NCI-H2196 (cell line): ENCODE measurements at regions not wholly inside any gene's neighbourhood (a gene's known extent, or its start where the extent isn't known, plus 50 kb on each side); places are given as distances from the start of the nearest gene placed in this dataset.

ENCODE experiments used
- DNase-seq: peaks from one replicate; lab custom pipeline; 2025; ENCODE audit not compliant: unreplicated experiment; lab: John Stamatoyannopoulos, UW

DNA sequence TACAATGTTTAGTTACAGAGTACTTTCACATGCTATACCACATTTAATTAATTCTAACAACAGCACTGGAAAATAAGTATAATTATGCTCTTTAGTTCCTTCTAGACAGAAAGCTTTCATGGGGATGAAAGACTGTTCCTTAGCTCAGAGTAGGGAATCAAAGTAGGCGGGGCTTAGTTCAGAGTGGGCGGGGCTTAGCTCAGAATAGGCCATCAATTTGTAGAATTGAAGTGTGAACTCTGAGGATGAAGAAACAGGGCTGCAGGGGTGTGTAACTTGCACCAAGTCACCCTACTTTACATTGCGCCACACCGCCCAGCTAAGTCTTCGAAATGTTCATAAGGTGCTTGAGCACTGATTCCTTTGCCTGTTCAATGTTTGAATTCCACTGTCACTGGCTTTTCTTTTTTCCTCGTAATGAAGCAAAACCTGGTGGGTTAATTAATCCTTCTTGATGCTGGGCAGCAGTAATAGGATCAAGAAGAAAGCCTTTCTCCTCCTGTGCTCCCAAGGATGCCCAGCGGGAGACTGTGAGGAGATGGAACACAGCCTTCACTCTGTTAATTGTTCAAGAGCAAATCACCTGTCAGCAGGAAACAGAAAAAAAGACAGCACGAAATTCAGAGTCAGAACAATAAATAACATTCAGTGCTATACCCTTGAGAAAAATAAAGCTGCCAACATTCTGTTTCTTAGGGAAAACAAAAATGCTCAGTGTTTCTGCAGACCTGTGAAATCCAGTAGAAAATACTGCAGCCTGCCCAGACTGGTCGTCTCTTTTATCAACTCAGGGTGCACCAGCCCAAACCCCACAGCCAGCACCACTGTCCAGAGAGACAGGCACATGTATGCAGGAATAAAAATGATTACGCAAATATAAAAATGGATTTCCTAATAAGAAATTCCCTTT, 66.5 kb upstream of the CAMK1G start:
- no peak for DNase-seq

DNA sequence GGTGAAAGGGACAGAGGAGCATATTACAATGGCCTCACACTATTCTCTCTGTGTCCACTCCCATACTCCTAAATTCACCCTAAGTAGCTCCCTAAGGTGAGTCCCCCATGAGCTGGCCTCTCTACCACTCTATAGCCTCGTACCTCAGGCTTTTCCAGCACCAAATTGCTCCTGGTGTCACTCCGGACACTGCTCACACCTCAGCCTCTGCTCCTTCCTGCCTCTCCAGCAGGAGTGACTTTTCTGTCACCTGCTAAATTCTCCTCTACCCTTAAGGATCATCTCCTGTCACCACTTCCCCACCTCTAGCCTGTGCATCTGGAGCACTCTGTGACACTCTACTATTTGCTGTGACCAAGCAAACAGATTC, 65.8 kb upstream of the CAMK1G start:
- no peak for DNase-seq

DNA sequence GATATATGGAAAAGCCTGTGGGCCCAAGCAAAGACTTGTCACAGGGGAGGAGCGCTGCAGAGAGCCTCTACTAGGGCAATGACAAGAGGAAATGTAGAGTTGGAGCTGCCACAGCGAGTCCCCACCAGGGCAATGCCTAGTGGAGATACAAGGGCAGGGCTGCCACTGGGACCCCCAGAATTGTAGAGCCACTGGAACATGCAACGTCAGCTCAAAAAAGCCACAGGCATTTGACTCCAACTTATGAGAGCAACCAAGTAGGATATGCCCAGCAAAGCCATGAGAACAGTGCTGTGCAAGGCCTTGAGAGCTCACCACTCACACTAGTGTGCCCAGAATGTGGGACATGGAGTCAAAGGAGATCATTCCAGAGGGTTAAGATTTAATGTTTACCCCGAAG, 63.7 kb upstream of the CAMK1G start:
- no peak for DNase-seq

DNA sequence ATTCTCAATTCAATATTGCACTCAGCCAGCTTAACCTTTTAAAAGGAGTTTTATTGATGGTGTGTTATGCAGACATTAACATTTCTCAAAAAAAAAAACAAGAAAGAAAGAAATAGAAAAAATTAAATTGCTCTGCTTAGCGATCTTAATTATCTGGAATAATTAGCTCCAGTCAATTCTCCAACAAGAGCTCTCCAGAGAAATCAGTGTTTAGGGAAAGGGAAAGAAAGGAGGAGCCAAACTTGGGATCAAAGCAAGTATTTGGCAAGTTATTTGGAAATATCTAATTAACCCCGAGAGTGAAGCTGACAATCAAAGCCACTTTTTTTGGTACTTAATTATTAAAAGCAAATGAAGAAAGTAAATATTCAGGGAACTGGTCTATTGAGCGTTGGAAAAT, 60.7 kb upstream of the CAMK1G start:
- no peak for DNase-seq

DNA sequence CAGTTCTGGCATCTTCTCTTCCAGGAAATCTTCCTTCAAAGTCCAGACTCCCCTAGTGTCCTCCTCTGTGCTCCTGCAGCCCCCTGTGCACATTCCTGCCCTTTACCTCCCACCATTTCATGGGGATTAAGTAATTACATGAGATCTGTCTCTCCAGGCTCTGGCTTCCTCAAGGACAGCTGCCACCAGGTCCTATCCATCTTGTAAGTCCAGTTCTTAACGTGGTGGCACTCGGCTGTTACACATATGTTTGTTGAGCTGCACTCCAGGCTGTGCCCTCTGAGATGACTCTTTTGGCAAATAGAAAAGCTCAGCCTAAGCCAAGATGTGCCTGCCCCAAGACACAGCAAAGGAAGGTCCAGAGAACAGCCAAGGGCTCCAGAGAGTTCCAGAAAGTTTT, 57.4 kb upstream of the CAMK1G start:
- DNase-seq: no peak

DNA sequence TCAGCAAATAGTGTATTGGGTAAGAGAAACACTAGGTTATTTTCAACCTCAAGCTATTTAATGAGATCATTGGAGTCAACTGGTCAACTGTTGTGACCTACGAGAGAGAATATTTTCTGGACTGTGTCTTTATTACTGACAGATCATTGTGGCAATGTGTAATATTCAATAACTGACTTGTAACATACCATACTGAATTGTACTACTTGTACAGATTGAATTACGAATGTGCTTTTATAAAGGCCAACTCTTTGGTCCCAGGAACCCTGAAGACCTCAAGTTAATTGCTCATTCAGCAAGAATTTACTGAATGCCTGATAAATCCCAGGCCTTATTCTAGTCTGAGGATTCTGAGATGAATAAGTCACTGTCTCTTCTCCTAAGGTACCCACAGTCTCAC, 56.1 kb upstream of the CAMK1G start:
- no peak for DNase-seq

DNA sequence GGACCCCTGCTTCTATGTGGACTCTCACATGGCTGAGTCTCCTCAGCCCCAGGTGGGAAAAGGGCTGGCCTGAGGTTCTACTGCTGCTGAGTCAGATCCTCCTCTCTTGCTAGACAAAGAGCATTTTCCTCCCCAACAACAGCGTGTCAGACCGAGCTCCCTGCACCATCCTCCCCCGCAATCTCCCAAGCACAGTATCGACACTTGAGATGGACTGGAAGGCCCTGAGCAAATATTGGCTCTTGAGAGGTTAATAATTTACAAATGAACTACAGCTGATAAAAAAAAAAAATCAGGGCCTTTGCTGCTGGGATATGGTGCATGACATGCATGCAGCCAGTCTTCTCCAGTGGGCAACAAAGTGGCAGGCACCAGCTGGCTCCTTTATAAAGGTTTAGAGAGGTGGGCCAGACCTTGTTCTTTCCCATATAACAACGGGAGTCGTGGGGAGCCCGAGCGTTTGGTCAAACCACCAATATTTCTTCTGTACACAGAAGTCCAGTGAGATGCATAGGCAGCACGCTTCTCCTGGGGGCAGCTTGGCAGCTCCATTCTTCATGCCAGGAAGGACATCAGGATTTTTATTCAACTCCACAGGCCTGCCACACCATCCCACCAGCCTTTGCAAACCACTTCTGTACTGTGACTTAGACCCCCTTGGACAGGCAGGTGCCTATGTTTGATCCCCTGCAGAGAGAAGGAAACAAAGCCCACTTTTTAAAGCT, 55.4 kb upstream of the CAMK1G start:
- no peak for DNase-seq

DNA sequence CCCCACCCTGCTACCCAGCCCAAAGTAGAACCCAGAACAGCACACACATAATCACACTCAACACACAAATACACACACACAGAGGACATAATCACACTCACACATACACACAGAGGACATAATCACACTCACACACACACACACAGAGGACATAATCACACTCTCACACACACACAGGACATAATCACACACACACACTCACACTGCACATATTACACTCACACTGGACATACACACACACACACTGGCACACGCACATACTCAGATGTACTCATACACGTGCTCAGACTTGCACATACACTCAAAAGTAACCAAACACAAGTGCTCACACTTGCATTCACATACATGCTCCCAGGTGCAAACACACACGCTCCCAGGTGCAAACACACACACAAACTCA, 54.3 kb upstream of the CAMK1G start:
- no peak for DNase-seq

DNA sequence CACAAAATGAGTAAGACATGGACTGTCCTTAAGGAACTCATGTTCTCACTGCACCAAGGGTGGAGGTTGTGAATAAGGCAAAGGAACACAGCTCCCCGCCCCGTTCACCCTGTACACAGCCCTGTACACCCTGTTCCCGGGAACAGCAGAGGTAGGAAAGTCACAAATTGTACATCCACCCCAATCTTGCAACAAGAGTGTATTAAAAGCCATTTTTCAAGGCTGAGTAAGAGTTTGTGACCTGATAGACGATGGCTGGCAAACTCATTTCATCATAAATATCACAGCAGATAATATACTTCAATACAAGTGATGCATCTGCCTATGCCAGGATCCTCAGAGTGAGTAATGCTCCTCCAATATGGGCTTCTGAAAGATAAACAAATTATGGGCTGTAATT, 52.5 kb upstream of the CAMK1G start:
- no peak for DNase-seq

DNA sequence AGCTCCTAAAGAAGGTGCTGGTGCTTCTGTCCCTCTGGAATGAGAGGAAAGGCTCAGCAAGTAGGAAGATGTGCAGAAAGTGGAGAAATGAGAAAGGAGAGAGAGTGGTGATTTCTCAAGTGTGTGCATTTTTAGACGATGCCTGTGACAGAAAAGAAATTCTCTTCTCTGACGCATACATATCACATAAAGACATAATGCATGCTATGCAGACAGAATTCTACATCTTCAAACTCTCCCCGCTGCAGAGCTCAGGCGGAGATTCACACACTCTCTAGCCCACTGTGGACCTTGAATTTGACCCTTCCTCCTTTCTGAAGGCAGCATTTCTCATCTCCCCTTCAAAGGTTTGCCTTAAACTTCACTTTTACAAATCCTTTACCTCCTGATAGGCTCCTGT, 52.0 kb upstream of the CAMK1G start:
- no peak for DNase-seq
